ENCODE measurements at regions not wholly inside any gene's neighbourhood (a gene's known extent, or its start where the extent isn't known, plus 50 kb on each side); places are given as distances from the start of the nearest gene placed in this dataset.

DNA sequence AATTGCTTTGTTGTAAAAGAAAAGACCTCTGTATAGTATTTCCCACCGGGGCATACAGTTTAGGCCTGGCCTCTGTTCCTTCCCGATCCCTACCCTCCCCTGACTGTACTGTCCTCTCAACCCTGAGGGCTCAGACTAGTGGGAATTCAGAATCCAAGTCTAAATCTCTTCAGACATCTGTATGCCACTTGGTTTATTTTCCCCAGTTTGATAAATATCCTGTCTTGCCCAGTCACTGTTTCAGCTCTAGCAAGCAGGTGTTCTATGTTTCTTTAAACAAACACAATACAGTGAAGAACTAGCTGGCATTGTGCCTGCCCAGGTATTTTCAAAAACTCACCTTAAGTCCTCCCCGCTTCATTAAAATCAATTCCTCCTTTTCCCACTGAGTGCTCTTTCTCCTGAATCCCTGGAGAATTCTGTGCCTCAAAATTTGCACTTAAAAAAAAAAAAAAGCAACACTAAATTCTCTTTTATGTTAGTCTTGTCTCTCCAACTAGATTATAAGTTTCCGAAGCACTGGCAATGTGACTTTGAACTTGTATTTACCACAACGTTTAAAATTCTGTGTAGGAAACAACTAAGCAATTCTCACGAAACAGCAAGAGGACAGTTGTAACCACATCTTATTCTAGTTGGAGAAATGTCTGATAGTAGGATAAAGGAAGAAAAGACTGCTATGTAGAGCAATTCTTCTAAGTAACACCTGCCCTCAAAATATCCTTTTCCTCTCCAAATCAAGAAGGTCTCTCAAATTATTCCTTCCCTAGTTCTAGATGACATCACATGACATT is 112.0 kb upstream of the CARMIL1 start:
- DNase-seq: peak; percentile 41

DNA sequence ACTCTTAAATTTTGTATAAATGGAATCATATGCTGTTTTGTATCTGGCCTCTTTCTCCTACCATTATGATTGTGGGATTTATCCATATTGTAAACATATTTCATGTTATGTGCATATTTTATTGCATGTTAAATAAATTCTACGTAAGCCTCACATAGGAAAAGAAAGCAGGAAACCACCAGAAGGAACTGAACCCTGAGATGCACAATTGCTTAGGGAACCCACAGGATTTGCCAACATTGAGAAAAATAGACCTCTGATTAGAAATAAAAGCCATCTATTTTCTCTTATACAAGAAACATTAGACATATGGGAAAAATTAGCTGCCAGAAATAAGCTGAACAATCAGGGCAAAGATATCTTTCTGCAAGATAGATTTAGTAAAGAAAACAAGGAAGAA is 111.2 kb upstream of the CARMIL1 start:
- DNase-seq: peak; percentile 69

DNA sequence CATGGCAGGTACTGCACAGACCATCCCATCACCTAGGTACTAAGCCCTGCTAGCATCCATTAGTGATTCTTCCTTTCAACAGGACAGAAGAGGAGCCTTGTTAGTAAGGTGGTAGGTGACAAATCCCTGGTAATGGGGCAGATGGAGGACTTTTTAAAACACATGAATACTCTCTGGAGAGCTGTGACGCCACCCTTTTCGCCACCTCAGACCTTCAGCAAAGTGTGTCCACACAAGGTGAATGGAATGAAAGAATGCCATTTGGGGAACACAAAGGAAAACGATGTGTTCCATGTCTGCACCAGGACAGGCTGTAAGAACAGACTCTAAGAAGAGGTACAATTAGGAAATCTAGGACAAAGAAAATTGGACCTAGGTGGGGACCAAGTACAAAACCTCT is 110.5 kb upstream of the CARMIL1 start:
- no peak for DNase-seq

DNA sequence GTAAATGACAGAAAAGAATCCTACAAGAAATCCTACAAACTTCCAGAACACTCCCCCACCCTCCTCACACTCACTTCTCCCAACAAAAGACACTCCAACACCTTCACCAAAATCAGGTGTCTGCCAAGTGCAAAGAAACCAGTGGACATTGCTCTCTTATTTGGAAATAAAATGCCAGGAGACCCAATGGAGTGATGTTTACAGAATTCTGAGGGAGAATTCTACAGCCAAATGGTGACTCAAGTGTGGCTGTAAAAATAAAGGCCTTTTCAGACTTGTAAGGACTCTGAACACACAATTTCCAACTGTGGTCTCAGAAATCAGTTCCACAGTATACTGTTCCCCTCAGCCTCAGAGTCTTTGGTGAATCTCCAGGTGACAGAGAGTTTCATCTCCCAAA is 109.6 kb upstream of the CARMIL1 start:
- DNase-seq: no peak

DNA sequence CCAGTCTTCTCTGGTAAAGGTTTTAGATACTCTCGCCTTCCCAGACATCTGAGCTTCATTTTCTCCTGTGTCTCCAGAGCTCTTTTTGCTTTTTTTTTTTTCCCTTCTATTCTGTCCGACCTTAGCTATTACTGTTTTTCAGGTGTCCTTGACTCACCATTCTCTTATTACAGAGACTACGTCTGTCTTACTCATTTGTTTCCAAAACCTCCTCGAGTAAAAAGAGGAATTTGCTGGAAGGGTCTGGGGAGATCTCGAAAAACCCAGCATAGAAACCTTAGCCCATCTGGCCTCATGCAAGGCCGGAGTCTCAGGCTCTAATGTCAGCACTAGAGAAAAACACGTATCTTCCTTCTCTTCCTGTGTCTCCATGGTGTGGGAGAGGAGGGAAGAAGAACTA is 109.2 kb upstream of the CARMIL1 start:
- DNase-seq: no peak

DNA sequence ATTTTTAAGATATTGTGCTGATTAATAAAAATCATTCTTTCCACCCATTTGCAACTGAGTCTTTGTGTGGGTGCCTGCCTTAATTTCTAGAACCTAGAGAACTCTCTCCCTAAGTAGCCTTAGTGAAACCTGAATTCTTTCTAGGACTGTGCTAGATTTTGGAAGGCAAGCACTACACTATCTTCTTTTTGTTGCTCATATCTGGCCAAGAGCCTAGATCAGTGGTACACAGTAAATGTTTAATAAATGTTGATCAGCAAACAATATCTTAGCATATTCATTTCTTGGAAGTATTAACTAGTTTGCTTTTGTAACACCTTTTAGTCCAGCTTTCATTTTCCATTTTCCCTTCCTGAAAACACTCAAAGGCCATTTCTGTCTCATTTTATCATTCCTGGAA is 108.5 kb upstream of the CARMIL1 start:
- no peak for DNase-seq

DNA sequence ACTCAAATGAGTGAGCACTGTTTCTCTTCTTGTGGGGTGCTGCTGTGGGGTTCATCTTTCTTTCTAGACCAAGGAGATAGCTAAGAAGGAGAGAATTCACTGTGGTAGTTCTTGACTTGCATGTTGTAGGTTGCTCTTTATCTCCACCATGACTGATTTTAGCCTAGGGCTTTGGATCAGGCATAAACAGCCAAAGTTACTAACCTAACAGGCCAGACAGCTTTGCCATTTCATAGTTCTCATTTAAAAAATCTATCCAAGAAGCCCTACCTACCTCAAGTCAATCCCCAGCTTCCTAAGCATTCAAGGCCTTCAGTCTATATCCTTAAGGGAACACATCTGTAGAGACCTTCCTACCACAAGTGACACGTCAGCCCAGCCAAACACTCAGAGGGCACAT is 107.9 kb upstream of the CARMIL1 start:
- no peak for DNase-seq

DNA sequence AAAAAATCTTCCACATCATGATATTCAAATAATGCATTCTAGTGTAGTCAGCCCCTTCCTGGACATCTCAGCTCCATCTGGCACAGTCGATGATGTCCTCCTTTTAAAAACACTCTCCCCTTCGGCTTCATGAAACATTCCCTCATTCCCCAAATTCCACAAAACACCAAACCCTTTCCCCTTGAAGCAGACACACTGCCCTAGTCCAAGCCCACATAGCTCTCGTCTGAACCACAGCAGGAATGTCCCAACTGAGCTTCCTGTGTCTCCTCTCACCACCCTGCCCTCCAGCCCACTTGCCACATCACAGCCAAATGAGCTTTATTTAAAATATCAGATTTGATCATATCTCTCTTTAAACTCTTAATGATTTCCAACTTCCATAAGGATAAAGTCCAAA is 106.4 kb upstream of the CARMIL1 start:
- peak; percentile 34 for DNase-seq

DNA sequence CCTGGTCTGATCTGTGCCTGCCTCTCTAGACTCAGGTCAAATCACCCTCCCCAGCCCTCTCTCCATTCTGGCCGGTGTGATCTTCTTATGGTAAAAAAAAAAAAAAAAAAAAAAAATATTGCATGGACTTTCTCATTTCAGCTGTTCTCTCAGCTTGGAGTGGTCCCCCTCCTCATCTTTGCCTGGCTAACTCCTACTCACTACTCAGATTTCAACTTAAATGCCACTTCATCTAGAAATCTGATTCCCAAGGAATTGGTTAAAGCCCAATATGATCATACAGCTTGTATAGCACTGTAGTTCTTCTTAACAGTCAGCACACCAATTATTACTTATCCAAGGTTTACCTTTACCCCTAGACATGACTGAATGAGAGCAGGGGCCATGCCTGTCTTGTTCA is 105.9 kb upstream of the CARMIL1 start:
- DNase-seq: no peak

DNA sequence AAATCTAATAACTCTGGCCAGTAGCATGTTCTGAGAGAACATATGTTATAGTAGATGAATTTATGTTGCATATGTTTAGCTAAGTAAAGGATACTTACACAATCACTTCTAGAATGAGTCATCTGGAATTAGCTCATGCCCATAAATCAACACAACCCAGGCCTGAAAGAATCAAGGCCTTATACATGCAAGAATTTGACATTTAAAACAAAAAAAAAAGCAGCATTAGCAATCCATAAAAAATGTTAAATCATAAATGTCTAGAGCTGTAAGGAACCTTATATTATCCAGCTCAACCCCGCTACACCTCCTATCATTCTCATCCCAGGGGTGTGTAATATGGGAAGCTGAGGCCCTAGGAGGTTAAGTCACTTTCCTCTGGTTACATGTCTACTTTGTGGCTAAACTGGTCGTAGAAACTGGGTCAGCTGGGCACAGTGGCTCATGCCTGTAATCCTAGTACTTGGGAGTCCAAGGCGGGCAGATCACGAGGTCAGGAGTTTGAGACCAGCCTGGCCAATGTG is 105.2 kb upstream of the CARMIL1 start:
- DNase-seq: peak; percentile 97

DNA sequence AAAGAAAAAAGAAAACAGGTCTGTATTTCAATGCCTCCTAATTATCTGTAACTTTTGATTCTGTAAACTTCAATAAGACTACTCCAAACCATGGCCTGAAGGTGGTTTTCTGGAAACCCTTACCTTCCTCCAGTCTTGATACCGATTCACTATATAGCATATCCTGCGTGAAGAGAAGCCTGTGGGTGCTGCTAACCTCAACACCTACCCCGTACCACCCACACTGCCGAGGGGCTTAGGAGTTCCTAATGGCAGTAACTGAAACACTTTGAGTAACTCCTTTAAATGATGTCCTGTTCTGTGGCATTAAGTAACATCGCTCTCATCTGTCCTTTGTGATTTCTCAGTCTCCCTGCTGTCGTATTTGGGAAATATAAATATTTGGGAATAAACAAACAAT is 104.5 kb upstream of the CARMIL1 start:
- DNase-seq: no peak

DNA sequence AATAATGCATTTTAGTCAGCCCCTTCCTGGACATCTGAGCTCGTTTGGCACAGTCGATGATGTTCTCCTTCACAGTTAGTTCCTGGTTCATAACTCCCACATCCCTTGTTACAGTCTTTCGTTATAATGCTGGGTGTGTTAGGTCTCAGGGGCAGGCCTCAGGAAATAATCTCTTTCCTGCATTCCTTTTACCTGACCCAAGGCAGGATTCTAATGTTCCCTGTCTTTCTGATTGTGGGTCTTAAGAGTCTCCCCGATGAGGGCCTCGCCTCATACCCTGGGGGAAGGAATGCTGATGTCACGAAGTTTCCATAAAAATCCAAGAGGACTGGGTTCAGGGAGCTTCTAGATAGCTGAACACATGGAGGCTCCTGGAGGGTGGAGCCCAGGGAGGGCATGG is 104.0 kb upstream of the CARMIL1 start:
- peak; percentile 52 for DNase-seq

DNA sequence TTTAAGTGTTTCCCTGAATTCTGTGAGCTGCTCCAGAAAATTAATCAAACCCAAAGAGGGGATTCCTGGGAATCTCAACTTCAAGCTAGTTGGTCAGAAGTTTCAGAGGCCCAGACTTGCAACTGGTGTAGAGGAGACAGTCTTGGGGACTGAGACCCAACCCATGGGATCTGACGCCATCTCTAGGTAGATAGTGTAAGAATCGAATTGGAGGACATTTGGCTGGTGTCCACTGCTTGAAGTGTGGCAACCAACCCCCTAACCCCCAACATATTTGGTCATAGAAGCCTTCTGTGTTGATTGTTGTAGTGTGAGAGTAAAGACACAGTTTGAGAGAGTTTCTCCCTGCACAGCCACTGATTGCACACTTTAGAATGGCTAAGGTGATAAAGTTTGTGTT is 103.5 kb upstream of the CARMIL1 start:
- peak; percentile 36 for DNase-seq

DNA sequence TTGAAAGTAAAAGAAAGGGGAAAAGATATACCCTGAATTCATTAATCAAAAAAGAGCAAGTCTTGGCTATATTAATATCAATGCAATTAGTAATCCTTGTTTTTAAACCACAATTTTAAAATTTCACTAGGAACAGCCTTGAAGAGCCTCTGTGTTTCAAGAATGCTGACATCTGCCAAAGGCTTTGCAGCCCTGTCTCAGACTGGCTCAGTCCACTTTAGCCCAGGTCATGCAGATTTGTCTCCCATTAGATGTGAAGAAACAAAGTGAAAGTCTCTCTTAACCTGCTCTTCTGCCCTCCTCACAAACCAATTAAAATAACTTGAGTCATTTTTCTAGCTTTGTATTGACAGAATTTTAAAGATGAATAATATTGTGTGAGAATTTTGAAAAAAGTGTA is 102.7 kb upstream of the CARMIL1 start:
- no peak for DNase-seq

DNA sequence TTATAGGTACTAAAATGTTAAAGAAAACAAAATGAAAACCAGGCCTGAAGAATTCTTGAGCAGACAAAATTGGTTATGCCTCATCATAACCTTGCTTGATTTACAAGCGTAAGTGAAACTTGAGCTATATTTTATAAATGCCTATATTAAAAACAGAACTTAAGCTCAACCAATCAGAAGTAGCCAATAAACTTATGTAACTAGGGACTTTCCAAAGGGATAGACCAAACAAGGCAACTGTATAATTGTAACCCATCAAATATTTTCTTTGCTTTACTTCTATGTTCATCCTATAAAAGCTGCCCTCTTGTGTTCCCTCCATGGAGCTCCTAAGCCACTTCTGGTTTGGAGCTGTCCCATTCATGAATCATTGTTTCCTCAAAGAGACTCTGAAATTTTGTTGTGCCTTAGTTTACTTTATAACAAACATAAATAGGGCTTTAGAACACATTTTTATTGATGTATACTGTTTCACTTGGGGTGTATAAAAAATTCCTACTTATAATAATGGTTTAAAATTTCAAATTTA is 101.6 kb upstream of the CARMIL1 start:
- DNase-seq: peak; percentile 31

DNA sequence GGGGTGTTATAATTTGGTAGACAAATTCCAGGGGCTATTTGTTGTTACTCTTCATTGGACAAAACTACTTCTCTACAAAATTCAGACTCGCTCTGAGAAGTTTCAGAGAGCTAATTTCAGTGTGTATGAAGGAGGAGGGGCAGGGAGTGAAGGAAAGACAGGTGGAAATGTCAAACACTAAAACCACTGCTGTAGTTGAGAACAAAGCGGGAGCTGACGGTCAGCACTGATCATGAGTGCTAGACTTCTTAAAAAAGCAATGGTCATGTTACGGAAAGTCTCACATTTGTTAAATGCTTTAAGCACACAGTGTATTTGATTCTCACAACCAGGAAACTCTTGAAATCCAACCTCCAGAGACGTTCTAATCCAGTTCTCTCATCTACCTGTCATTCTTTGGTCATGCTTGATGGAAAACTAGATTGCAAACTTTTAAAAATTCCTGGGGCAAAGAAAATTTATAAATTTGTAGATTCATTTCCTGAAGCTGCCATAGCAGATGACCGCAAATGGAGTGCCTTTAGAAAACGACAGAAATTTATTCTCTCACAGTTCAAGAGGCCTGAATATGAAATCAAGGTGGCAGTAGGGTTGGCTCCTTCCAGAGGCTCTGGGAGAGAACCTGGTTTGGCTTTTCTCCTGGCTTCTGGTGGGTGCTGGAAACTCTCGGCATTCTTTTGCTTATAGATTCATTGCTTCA is 100.7 kb upstream of the CARMIL1 start:
- DNase-seq: no peak

DNA sequence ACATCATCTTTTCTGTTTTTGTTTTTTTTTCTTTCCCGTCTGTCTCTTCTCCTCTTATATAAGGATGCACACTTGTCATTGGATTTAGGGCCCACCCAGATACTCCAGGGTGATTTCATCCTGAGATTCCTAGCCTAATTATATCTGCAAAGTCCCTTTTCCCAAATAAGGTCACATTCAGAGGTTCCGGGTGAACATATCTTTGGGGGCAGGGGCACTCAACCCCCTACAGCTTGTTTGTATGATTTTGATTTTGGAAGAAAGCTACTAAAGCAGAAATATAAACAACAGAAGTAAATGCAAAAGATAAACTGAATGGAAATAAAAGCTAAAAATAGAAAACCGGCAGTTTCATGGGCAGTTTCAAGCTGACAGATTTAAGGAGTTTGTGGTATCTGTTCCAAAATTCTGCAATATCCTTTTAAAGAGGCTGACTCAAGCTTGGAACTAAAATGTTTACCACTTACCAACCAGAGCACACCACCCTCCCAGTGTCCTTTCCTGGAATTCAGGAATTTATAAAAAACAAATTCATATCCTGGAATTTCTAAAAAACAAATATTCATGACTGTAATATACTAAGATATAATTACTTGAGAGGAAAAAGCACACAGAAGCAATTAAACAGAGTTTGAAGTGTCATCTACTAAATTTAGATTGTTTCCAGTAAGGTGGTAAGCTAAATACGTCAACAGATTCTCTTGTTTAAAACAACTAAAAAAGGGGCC is 100.0 kb upstream of the CARMIL1 start:
- DNase-seq: peak; percentile 92

DNA sequence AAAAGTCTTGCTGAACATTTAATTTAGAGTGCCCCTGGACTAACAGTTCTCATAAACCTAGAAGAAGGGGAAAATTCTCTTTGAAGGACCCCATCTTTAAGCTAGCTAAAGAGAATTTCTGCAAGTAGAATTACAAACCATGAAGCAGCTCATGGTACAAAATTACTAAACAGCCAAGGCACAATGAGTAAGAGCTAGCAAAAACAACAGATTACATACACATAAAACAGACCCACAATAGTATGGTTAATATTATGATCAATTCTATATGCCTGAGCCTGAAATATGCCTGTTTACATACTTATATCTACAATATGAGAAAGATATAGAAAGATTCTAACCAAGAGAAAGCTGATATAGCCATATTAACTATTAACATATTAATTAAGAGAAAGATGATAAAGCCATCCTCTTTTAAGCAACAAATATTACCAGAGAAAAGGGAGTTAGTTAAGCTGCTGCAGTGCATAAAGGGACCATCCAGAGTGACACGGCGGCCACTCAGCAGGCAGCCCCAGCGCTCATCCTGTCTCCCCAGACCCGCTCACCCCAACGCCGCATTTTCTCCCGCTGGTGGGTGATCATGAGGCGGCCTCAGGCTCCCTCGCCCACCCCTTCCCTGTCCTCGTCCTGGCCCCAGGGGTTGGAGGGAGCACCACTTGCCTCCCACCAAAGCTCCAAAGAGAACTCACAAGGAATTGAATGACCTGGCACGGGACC is 98.4 kb upstream of the CARMIL1 start:
- no peak for DNase-seq

DNA sequence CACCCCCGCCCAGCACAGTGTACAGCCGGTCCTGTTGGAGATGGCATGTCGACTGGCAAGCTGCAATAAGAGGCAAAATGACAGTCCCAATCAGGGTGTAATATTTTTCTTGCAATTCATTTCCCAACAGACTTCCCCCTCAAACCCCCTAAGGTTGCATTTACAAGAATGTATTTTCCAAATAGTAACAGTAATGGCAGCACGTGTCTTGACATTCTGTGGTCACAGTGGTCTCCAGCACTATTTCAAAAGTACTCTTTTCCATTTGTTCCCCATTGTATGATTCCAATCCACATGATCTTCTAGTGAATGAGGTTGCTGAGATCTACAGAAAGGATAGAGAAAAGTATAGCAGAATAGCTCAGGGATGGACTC is 97.8 kb upstream of the CARMIL1 start:
- peak; percentile 26 for DNase-seq

DNA sequence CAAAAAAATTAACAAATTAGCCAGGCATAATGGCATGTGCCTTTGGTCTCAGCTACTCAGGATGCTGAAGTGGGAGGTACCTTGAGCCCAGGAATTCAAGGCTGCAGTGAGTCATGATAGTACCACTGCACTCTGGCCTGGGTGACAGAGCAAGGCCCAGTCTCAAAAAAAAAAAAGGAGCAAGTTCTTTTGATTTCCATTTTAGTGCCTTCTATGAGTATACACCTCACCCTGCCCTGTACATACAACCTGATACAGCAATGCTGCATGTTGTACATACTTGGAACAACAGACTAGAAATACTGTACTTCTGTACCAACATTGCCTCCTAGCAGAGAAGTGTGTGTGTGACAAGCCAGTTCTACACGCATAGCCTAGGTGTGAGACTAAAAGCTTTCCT is 97.3 kb upstream of the CARMIL1 start:
- DNase-seq: peak; percentile 24

DNA sequence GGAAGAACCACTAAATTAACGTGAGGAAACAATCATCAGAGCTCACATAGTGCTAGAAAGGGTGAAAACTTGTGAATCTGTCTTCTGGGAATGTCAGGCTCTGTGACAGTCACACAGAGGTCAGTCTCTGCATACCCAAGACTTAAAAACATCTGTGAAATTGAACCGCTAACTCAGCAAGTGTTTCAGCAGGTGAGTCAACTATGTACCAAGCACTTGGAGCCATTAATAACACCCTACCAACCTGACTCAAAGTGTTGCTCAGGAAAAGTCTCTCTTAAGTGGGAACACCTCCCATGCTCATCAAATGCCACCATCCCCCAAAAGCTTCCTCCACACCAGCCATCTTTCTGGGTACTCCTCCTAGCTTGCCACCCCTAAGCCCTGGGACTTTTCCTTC is 92.3 kb upstream of the CARMIL1 start:
- no peak for DNase-seq

DNA sequence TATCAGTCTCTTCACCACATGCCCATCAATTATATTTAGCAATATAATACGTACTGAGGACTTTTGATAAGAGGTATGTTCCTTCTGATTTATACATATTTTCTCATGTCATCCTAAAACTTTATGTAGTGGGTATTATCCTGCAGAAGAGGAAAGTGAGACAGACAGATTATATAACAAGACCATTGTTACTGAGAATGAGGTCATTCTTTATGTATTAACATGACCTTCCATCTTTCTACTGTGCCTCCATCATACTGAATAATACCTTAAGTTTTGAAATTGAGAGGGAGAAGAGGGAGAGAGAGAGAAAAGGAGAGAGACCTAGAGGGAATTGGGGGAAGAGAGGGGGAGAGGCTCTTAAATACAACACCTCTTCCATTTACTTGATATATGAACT is 90.9 kb upstream of the CARMIL1 start:
- no peak for DNase-seq

Measured in MV-4-11 (cell line).